ENCODE measurements at regions not wholly inside any gene's neighbourhood (a gene's known extent, or its start where the extent isn't known, plus 50 kb on each side); places are given as distances from the start of the nearest gene placed in this dataset.

DNA sequence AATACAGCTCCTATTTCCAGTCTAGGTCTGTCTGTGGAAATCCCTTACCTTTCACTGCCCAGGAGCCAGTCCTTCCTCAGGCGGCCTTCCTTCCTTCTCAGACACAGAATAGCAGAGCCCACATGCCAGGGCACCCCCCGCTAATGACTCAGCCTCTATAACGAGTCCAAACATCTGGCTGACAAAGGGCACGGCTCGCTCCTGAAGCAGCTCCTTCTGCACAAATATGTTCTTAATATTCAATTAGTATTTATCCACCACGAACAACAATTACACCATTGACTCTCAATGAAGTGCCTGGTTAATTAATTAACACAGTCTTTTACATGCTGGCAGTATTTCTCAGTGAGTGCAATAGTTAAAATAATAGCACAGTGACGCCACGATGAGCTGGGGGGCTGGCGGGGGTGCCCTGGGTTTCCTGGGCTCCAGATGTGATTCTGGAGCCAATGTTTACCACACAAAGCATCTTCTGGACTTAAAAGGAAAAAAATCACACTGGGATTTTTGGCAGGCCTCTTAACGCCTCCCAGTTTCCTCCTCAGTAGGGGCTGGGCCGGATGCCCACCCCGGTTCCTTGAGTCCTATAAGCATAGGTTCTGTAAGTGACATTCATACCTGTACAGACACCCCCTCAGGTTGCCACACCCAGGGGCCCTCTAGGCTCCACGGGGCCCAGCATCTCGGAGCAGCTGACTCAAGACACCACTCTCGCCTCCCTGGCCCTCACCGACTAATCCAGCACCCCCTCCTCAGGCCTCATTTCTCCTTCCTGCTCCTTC, 158.6 kb upstream of the MLN start:
- POLR2A ChIA-PET = no interaction called here

GRCh38 chr6:33961691-33962090, 157.9 kb upstream of the MLN start:
- ChIA-PET POLR2A (no interaction called here), CTCF (interaction anchor here (1.1 to 1.4 kb wide), 2 partner anchors 65 to 94 kb away, joined by 3 to 5 read pairs; no protein-coding TSS in a partner anchor)
- TF ChIP-seq CTCF (IDR thresholded peaks at IDR 0.05; ENCODE audit: insufficient read depth, low read length, missing control alignments) = no peak
- no peak overlapping the region for H3K4me3 ChIP-seq (ENCODE audit: low read depth, low read length)
- DNase-seq (ENCODE audit: low read depth, low spot score) = no peak

More for the DNA sequence above, 158.6 kb upstream of the MLN start:
- DNase-seq (ENCODE audit: low read depth, low spot score) = no peak
- CTCF ChIA-PET = interaction anchor here (0.7 to 1.4 kb wide), 2 partner anchors 93 to 218 kb away, joined by 3 to 5 read pairs; no protein-coding TSS in a partner anchor
- no peak overlapping the region for H3K4me3 ChIP-seq (ENCODE audit: low read depth, low read length)
- TF ChIP-seq CTCF (IDR thresholded peaks at IDR 0.05; ENCODE audit: insufficient read depth, low read length, missing control alignments) = no peak

GRCh38 chr6:33960345-33961313, 156.8 kb upstream of the MLN start:
- DNase-seq (ENCODE audit: low read depth, low spot score) = no peak
- no peak overlapping the region for H3K4me3 ChIP-seq (ENCODE audit: low read depth, low read length)
- POLR2A ChIA-PET = no interaction called here
- CTCF ChIA-PET = interaction anchor here (1.1 to 1.4 kb wide), 2 partner anchors 66 to 95 kb away, joined by 3 to 5 read pairs; no protein-coding TSS in a partner anchor
- no peak for TF ChIP-seq CTCF (IDR thresholded peaks at IDR 0.05; ENCODE audit: insufficient read depth, low read length, missing control alignments)

DNA sequence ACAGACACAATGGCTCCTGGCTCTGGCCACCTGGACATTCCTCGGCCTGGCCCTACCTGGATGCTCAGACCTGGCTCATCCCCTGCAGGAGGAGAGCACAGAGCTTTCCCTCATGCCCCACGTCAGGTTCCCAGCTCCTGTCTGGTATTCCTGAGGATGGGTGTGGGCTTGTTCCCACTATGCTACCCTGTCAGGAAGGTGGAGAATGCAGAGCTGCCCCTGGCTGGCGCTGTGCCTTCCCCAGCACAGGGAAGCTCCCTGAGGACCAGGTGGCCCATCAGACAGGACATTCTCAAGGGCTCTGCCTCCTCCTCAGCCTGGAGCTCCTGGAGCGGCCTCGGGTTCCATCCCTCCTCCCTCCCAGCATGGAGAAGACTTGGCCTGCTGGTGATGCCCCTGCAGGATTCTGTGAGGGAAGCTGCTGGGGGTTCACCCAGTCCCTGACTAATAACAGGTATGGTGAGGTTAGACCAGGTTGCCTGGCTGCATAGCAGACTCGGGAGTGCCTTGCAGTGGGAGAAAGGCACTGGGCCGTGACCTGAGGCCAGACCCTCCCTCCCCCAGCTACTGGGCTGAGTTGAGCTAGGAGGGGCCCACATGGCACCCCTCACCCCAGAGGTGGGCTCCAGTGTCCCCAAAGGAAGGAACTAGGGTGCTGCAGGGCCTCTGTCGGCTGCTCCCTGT, 156.0 kb upstream of the MLN start:
- ChIA-PET POLR2A (no interaction called here), CTCF (interaction anchor here (1.1 to 1.2 kb wide), 2 partner anchors 8 to 12 kb away, joined by 3 to 4 read pairs; no protein-coding TSS in a partner anchor)
- DNase-seq (ENCODE audit: low read depth, low spot score) = no peak
- no peak for TF ChIP-seq CTCF (IDR thresholded peaks at IDR 0.05; ENCODE audit: insufficient read depth, low read length, missing control alignments)
- H3K4me3 ChIP-seq (ENCODE audit: low read depth, low read length) = no peak overlapping the region

DNA sequence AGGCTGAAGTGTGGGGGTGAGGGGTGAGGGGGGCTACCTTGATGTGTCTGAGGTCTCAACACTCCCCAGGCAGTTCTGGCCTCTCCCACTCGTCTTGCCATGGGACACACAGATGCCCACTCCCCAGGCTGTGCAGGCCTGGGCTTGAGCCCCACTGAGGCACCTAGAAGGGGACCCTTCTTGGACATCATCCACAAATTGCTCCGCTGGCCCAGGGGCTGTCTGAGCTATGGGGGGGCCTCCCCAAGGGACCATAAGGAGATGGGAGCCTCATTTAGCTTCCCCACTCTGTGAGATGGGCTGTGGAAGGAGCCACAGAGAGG, 155.5 kb upstream of the MLN start:
- TF ChIP-seq CTCF (IDR thresholded peaks at IDR 0.05; ENCODE audit: insufficient read depth, low read length, missing control alignments) = no peak
- H3K4me3 ChIP-seq (ENCODE audit: low read depth, low read length) = no peak overlapping the region
- ChIA-PET POLR2A (no interaction called here), CTCF (interaction anchor here (0.9 to 1.2 kb wide), 3 partner anchors 8 to 12 kb away, joined by 3 to 4 read pairs (median 3); no protein-coding TSS in a partner anchor)
- DNase-seq (ENCODE audit: low read depth, low spot score) = no peak
